ENCODE measurements at regions not wholly inside any gene's neighbourhood (a gene's known extent, or its start where the extent isn't known, plus 50 kb on each side); places are given as distances from the start of the nearest gene placed in this dataset.
A peak's percentile ranks its signal among the peaks of the same experiment; 100 is the strongest.

DNA sequence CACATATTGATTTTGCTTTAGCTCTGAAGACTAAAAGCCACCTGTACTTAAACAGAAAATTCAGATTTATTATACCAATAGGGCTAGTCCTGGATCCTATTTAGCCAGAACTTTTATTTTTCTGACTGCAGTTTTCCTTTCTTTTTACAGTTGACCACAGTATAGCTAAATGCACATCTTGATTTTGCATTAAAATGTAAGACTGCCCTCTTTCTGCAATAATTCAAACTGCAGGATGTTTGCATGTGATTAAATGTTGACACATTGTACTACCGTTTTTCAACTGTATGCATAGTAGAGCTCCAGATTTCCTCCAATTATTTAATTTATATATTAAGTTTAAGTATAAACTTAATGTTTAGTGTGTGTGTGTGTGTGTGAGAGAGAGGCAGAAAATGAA is 1262.9 kb downstream of the SUCLG1 start:
- H3K4me1 ChIP-seq (ENCODE audit: control insufficient read depth, insufficient read depth, low read length) = no peaks in the 10 kb centered on the region

DNA sequence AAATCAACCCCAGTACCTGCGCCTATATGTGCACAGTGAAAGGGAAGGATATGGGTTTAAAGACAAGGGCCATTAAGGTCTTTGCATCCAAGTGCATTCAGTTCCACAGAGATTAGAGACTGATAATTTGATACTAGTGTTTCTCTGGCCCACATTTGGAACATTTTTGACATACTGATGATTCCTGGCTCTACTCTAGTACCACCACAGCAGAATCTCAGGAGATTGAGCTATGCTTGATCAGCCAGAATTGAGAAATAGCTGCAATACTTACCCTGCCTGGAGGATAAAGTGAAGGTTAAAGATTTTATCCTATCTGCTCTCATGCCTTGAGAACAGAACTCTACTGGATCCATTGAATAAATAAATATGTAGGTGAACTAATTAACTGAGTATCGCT is 1267.8 kb downstream of the SUCLG1 start:
- ChIA-PET CTCF (no interaction called here), POLR2A (no interaction called here)
- H3K4me1 ChIP-seq (ENCODE audit: control insufficient read depth, insufficient read depth, low read length) = no peaks in the 10 kb centered on the region
- H3K36me3 ChIP-seq (ENCODE audit: control insufficient read depth in 2 of 2, insufficient read depth in 1 of 2, low read length in 2 of 2) = no peaks in the 10 kb centered on the region
- TF ChIP-seq YY1 (tag by site-specific recombination; IDR thresholded peaks at IDR 0.05) (no peak), SP3 (tag by site-specific recombination; IDR thresholded peaks at IDR 0.05) (no peak), SETDB1 (IDR thresholded peaks at IDR 0.05; ENCODE audit: insufficient read length, low read length) (no peak), SCRT2 (tag by site-specific recombination; IDR thresholded peaks at IDR 0.05) (no peak), ZNF548 (tag by site-specific recombination; IDR thresholded peaks at IDR 0.05) (no peak), ZNF658 (tag by site-specific recombination; IDR thresholded peaks at IDR 0.05) (no peak), ZNF157 (tag by site-specific recombination; IDR thresholded peaks at IDR 0.05) (no peak), ZNF292 (tag by site-specific recombination; IDR thresholded peaks at IDR 0.05; ENCODE audit: borderline replicate concordance, low read depth) (no peak), ZNF629 (tag by site-specific recombination; IDR thresholded peaks at IDR 0.05) (no peak), KLF1 (tag by site-specific recombination; IDR thresholded peaks at IDR 0.05) (no peak), GLI4 (tag by site-specific recombination; IDR thresholded peaks at IDR 0.05) (no peak)
- TF ChIP-seq, protein P1, sequence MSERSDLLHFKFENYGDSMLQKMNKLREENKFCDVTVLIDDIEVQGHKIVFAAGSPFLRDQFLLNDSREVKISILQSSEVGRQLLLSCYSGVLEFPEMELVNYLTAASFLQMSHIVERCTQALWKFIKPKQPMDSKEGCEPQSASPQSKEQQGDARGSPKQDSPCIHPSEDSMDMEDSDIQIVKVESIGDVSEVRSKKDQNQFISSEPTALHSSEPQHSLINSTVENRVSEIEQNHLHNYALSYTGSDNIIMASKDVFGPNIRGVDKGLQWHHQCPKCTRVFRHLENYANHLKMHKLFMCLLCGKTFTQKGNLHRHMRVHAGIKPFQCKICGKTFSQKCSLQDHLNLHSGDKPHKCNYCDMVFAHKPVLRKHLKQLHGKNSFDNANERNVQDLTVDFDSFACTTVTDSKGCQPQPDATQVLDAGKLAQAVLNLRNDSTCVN (tag by site-specific recombination; optimal IDR thresholded peaks at IDR 0.05) = no peak
- TF ChIP-seq, protein P2, sequence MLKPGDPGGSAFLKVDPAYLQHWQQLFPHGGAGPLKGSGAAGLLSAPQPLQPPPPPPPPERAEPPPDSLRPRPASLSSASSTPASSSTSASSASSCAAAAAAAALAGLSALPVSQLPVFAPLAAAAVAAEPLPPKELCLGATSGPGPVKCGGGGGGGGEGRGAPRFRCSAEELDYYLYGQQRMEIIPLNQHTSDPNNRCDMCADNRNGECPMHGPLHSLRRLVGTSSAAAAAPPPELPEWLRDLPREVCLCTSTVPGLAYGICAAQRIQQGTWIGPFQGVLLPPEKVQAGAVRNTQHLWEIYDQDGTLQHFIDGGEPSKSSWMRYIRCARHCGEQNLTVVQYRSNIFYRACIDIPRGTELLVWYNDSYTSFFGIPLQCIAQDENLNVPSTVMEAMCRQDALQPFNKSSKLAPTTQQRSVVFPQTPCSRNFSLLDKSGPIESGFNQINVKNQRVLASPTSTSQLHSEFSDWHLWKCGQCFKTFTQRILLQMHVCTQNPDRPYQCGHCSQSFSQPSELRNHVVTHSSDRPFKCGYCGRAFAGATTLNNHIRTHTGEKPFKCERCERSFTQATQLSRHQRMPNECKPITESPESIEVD (tag by site-specific recombination; IDR thresholded peaks at IDR 0.05) = no peak
- no peak overlapping the region for H3K4me3 ChIP-seq (ENCODE audit: low read depth, low read length)
- H3K27ac ChIP-seq (ENCODE audit: extremely low read depth, low read depth, low read length) = no peak overlapping the region
- H3K9me3 ChIP-seq (ENCODE audit: control insufficient read depth, insufficient read depth, low read depth, low read length) = no peaks in the 10 kb centered on the region

More for the DNA sequence above, 1262.9 kb downstream of the SUCLG1 start:
- CTCF ChIA-PET = interaction anchor here (0.5 to 1.7 kb wide), 9 partner anchors 8 to 532 kb away, joined by 3 to 8 read pairs (median 3); no protein-coding TSS in a partner anchor
- H3K9me3 ChIP-seq (ENCODE audit: control insufficient read depth, insufficient read depth, low read depth, low read length) = no peaks in the 10 kb centered on the region
- H3K27ac ChIP-seq (ENCODE audit: extremely low read depth, low read depth, low read length) = no peak overlapping the region
- H3K4me3 ChIP-seq (ENCODE audit: low read depth, low read length) = no peak overlapping the region
- TF ChIP-seq ZNF785 (tag by site-specific recombination; IDR thresholded peaks at IDR 0.05) (no peak), ZNF654 (tag by site-specific recombination; IDR thresholded peaks at IDR 0.05; ENCODE audit: low read depth) (peak; percentile 14; the same call in 1 of the 2 replicates)
- POLR2A ChIA-PET = no interaction called here
- no peaks in the 10 kb centered on the region for H3K36me3 ChIP-seq (ENCODE audit: control insufficient read depth in 2 of 2, insufficient read depth in 1 of 2, low read length in 2 of 2)

DNA sequence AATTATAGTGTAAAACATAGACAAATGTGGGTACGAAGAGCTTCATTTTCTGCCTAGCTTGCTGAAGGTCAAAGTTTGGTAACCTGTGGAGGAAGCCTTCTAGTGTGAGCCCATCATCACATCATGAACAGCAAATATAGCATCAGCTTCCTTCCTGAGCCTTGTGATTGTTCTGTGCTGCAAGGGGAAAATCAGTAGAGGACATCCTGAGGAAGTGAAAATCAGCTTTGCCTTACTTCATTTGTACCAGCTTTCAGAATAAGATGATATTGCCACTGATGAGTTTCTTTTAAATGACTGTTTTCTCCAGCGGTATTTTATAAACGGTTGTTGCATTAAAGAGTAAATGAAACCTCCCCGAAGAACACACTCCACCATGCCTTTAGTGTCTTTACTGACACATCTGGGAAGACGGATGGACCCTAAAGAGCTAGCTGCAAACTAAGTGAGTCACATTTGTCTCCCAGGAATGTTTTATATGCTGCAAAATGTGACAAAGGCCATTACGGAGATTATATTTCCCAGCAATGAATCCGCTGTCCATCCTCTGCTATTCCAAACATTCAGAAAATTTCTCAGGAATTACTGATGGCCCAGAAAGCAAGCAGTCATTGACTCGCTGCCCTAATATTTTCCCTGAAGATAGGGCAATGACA is 1272.8 kb downstream of the SUCLG1 start:
- CTCF ChIA-PET = interaction anchor here (0.8 kb wide), 1 partner anchor 10 kb away, joined by 3 read pairs; no protein-coding TSS in a partner anchor
- H3K9me3 ChIP-seq (ENCODE audit: control insufficient read depth, insufficient read depth, low read depth, low read length) = no peaks in the 10 kb centered on the region
- H3K4me3 ChIP-seq (ENCODE audit: low read depth, low read length) = no peak overlapping the region
- TF ChIP-seq, protein P3, sequence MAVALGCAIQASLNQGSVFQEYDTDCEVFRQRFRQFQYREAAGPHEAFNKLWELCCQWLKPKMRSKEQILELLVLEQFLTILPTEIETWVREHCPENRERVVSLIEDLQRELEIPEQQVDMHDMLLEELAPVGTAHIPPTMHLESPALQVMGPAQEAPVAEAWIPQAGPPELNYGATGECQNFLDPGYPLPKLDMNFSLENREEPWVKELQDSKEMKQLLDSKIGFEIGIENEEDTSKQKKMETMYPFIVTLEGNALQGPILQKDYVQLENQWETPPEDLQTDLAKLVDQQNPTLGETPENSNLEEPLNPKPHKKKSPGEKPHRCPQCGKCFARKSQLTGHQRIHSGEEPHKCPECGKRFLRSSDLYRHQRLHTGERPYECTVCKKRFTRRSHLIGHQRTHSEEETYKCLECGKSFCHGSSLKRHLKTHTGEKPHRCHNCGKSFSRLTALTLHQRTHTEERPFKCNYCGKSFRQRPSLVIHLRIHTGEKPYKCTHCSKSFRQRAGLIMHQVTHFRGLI (tag by site-specific recombination; IDR thresholded peaks at IDR 0.05) = no peak
- TF ChIP-seq, protein P4, sequence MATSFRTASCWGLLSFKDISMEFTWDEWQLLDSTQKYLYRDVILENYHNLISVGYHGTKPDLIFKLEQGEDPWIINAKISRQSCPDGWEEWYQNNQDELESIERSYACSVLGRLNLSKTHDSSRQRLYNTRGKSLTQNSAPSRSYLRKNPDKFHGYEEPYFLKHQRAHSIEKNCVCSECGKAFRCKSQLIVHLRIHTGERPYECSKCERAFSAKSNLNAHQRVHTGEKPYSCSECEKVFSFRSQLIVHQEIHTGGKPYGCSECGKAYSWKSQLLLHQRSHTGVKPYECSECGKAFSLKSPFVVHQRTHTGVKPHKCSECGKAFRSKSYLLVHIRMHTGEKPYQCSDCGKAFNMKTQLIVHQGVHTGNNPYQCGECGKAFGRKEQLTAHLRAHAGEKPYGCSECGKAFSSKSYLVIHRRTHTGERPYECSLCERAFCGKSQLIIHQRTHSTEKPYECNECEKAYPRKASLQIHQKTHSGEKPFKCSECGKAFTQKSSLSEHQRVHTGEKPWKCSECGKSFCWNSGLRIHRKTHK (tag by site-specific recombination; IDR thresholded peaks at IDR 0.05) = no peak
- no peak for TF ChIP-seq ZFHX2 (tag by site-specific recombination; conservative IDR thresholded peaks at IDR 0.05)
- TF ChIP-seq ZNF157 (tag by site-specific recombination; IDR thresholded peaks at IDR 0.05) = no peak
- TF ChIP-seq ZNF560 (tag by site-specific recombination; IDR thresholded peaks at IDR 0.05; ENCODE audit: borderline replicate concordance) = no peak
- TF ChIP-seq, protein P5, sequence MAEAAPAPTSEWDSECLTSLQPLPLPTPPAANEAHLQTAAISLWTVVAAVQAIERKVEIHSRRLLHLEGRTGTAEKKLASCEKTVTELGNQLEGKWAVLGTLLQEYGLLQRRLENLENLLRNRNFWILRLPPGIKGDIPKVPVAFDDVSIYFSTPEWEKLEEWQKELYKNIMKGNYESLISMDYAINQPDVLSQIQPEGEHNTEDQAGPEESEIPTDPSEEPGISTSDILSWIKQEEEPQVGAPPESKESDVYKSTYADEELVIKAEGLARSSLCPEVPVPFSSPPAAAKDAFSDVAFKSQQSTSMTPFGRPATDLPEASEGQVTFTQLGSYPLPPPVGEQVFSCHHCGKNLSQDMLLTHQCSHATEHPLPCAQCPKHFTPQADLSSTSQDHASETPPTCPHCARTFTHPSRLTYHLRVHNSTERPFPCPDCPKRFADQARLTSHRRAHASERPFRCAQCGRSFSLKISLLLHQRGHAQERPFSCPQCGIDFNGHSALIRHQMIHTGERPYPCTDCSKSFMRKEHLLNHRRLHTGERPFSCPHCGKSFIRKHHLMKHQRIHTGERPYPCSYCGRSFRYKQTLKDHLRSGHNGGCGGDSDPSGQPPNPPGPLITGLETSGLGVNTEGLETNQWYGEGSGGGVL (tag by site-specific recombination; IDR thresholded peaks at IDR 0.05) = no peak
- TF ChIP-seq, protein P2 (tag by site-specific recombination; IDR thresholded peaks at IDR 0.05) = no peak
- no peak for TF ChIP-seq ZNF76 (tag by site-specific recombination; IDR thresholded peaks at IDR 0.05; ENCODE audit: borderline replicate concordance, low read depth)

More for the DNA sequence above, 1272.8 kb downstream of the SUCLG1 start:
- Histone ChIP-seq H3K36me3 (ENCODE audit: control insufficient read depth in 2 of 2, insufficient read depth in 1 of 2, low read length in 2 of 2) (no peaks in the 10 kb centered on the region), H3K27ac (ENCODE audit: extremely low read depth, low read depth, low read length) (no peak overlapping the region), H3K4me1 (ENCODE audit: control insufficient read depth, insufficient read depth, low read length) (no peaks in the 10 kb centered on the region)
- POLR2A ChIA-PET = no interaction called here

Data from HEK293 (cell line).